ENCODE measurements at regions not wholly inside any gene's neighbourhood (a gene's known extent, or its start where the extent isn't known, plus 50 kb on each side); places are given as distances from the start of the nearest gene placed in this dataset.

DNA sequence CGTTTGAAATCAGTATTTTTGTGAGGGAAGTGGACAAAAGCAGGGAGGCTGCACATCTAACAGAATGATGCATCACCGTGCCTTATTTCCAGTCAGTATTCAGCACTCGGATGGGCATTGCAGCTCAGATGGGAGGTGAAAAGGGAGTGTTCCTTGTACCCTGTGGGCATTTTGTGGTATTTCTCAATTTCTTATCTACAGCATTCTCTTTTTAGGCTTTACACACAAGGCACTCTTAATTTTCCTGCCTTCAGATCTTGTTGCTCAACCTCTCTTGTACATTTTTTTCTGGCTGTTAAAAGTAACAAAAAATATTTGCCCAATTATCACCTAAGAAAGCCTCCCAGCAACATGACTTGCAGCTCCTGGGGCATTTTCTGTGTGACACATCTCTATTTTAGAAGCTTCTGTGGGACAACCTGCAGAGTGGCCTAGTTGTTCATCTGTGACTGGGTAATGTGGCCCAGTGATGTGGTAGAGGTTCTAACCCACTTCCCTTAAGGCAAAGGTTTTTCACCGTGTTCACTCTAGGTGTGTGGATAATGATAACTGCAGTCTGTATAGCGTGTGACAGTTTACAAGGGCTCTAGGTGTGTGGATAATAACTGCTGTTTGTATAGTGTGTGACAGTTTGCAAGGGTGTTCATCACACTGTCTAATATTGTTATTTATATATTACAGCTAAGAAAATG, 257.2 kb downstream of the PTGER3 start:
- TF ChIP-seq, protein P1, sequence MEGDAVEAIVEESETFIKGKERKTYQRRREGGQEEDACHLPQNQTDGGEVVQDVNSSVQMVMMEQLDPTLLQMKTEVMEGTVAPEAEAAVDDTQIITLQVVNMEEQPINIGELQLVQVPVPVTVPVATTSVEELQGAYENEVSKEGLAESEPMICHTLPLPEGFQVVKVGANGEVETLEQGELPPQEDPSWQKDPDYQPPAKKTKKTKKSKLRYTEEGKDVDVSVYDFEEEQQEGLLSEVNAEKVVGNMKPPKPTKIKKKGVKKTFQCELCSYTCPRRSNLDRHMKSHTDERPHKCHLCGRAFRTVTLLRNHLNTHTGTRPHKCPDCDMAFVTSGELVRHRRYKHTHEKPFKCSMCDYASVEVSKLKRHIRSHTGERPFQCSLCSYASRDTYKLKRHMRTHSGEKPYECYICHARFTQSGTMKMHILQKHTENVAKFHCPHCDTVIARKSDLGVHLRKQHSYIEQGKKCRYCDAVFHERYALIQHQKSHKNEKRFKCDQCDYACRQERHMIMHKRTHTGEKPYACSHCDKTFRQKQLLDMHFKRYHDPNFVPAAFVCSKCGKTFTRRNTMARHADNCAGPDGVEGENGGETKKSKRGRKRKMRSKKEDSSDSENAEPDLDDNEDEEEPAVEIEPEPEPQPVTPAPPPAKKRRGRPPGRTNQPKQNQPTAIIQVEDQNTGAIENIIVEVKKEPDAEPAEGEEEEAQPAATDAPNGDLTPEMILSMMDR (IDR thresholded peaks at IDR 0.05) = no peak
- TF ChIP-seq POLR2A (IDR thresholded peaks at IDR 0.05) = no peak
